Hepatocyte (in vitro differentiated cells): ENCODE measurements at regions not wholly inside any gene's neighbourhood (a gene's known extent, or its start where the extent isn't known, plus 50 kb on each side); places are given as distances from the start of the nearest gene placed in this dataset.

Experiments used
- DNase-seq: peaks from one replicate; pipeline ENCODE4 v3.0.0-alpha.2; 2016; ENCODE audit warnings: low spot score
- H2AFZ ChIP-seq: fragments of 200-600 bp; sonication (generic); 2 replicates; pipeline ENCODE4 v1.6.0; 2016; ENCODE audit warnings: antibody characterized with exemption, mild to moderate bottlenecking
- H3K27ac ChIP-seq: fragments of 200-600 bp; sonication (generic); 2 replicates; pipeline ENCODE4 v1.5.1; 2016; ENCODE audit warnings: mild to moderate bottlenecking
- H3K27me3 ChIP-seq: fragments of 200-600 bp; sonication (generic); 2 replicates; pipeline ENCODE4 v1.6.1; 2016
- H3K36me3 ChIP-seq: fragments of 200-600 bp; sonication (generic); replicated peaks from 2 replicates; pipeline ENCODE4 v1.5.1; 2016; ENCODE audit warnings: low read depth; ENCODE audit not compliant: insufficient read depth
- H3K4me1 ChIP-seq: fragments of 200-600 bp; sonication (generic); 2 replicates; pipeline ENCODE4 v1.5.1; 2016; ENCODE audit warnings: mild to moderate bottlenecking, moderate library complexity; ENCODE audit not compliant: insufficient read depth
- H3K4me2 ChIP-seq: fragments of 200-600 bp; sonication (generic); 2 replicates; pipeline ENCODE4 v1.6.0; 2016
- H3K4me3 ChIP-seq: fragments of 200-600 bp; sonication (generic); 2 replicates; pipeline ENCODE4 v1.5.1; 2016; ENCODE audit warnings: mild to moderate bottlenecking
- H3K79me2 ChIP-seq: fragments of 200-600 bp; sonication (generic); 2 replicates; pipeline ENCODE4 v1.6.0; 2017; ENCODE audit warnings: mild to moderate bottlenecking
- H3K9me2 ChIP-seq: fragments of 200-600 bp; sonication (generic); replicated peaks from 2 replicates; pipeline ENCODE4 v1.6.0; 2017; ENCODE audit warnings: mild to moderate bottlenecking; ENCODE audit not compliant: insufficient read depth
- H3K9me3 ChIP-seq: fragments of 200-600 bp; sonication (generic); 2 replicates; pipeline ENCODE4 v1.5.1; 2016; ENCODE audit warnings: low read depth, mild to moderate bottlenecking
- H4K20me1 ChIP-seq: fragments of 200-600 bp; sonication (generic); 2 replicates; pipeline ENCODE4 v1.6.0; 2016; ENCODE audit warnings: mild to moderate bottlenecking; ENCODE audit not compliant: insufficient read depth, poor library complexity, severe bottlenecking
- EZH2 ChIP-seq: fragments of 200-600 bp; sonication (generic); IDR thresholded peaks from 2 replicates; pipeline ENCODE4 v1.6.1; 2016; ENCODE audit warnings: antibody characterized with exemption, mild to moderate bottlenecking, borderline replicate concordance
- EZH2phosphoT487 ChIP-seq: fragments of 200-600 bp; sonication (generic); IDR thresholded peaks from one replicate; pipeline ENCODE4 v1.6.1; 2018; ENCODE audit warnings: antibody characterized with exemption, mild to moderate bottlenecking, low read depth, moderate library complexity; ENCODE audit not compliant: unreplicated experiment, severe bottlenecking
- WGBS: methylation state at CpG from one replicate; pipeline ENCODE4 v1.1.6; 2016; ENCODE audit warnings: low lambda C conversion rate; ENCODE audit errors: missing lambda C conversion rate; 5-methylcytosine and 5-hydroxymethylcytosine counted together
- TF ChIP-seq, protein P1 (sequence below): fragments of 200-600 bp; sonication (generic); IDR thresholded peaks from 2 replicates; pipeline ENCODE4 v1.5.1; 2016; ENCODE audit warnings: antibody characterized with exemption, mild to moderate bottlenecking; ENCODE audit not compliant: poor library complexity

DNA sequence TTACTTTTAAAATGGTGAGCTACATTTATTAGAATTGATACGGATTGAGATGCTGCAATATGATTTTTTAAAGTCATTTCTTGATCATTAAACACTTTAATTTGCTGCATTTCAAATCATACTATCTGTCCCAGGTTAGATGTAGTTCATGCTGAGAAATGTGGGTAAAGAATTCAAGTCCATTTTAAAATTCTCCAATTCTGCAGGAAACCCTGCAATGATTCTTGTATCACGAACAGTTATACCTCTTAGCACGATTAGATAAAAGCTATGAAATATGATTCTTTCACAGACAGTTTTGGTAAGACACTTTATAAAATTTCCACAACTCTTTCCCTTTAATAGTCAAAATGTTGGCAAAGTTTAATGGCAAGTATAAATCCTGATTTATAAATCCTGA lies 693.4 kb downstream of the ADGRL2 start:
- H3K4me3 ChIP-seq, result no peak overlapping the region
- H3K9me2 ChIP-seq, result no peaks in the 10 kb centered on the region
- 46% methylated on average over 3 of the region's 3 CpGs for WGBS

DNA sequence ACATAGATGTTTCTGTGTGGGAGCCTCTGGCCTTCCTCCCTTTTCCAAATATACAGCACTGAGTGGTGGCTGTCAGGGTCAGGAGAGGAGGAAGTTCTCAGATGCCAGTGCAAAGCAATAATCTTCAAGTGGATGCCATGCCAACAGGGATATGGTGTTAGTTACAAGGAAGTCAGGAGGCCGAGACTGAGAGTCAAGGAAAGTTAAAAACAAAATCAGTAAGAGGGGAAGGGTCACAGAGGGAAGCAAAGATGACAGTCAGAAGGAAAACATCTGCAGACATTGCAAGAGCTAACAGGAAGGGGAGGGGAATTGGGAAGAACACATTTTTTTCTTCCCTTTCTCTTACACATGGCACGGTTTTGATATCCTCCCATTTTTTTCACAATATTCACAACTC lies 691.4 kb downstream of the ADGRL2 start:
- Histone ChIP-seq H3K9me2 (no peaks in the 10 kb centered on the region), H4K20me1 (no peaks in the 10 kb centered on the region), H3K4me2 (no peak overlapping the region), H3K27ac (no peak overlapping the region), H3K27me3 (no peaks in the 10 kb centered on the region), H3K79me2 (no peaks in the 10 kb centered on the region), H3K4me1 (peaks cover 6% of the 10 kb centered on the region), H2AFZ (no peak overlapping the region), H3K4me3 (no peak overlapping the region), H3K9me3 (peaks cover 4% of the 10 kb centered on the region), H3K36me3 (no peaks in the 10 kb centered on the region)
- WGBS, result 74% methylated on average over 2 of the region's 2 CpGs
- no peak for DNase-seq
- TF ChIP-seq EZH2, result no peak
- TF ChIP-seq EZH2phosphoT487, result no peak
- TF ChIP-seq, protein P1, sequence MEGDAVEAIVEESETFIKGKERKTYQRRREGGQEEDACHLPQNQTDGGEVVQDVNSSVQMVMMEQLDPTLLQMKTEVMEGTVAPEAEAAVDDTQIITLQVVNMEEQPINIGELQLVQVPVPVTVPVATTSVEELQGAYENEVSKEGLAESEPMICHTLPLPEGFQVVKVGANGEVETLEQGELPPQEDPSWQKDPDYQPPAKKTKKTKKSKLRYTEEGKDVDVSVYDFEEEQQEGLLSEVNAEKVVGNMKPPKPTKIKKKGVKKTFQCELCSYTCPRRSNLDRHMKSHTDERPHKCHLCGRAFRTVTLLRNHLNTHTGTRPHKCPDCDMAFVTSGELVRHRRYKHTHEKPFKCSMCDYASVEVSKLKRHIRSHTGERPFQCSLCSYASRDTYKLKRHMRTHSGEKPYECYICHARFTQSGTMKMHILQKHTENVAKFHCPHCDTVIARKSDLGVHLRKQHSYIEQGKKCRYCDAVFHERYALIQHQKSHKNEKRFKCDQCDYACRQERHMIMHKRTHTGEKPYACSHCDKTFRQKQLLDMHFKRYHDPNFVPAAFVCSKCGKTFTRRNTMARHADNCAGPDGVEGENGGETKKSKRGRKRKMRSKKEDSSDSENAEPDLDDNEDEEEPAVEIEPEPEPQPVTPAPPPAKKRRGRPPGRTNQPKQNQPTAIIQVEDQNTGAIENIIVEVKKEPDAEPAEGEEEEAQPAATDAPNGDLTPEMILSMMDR, result no peak

More for the DNA sequence above, 693.4 kb downstream of the ADGRL2 start:
- H3K36me3 ChIP-seq, result no peaks in the 10 kb centered on the region
- no peaks in the 10 kb centered on the region for H4K20me1 ChIP-seq
- no peaks in the 10 kb centered on the region for H3K79me2 ChIP-seq
- TF ChIP-seq EZH2phosphoT487 (no peak), EZH2 (no peak)
- TF ChIP-seq, protein P1, result no peak
- no peak overlapping the region for H3K4me2 ChIP-seq
- no peak overlapping the region for H3K27ac ChIP-seq
- peaks cover 4% of the 10 kb centered on the region for H3K9me3 ChIP-seq
- no peak for DNase-seq
- no peak overlapping the region for H2AFZ ChIP-seq
- H3K27me3 ChIP-seq, result no peaks in the 10 kb centered on the region
- peaks cover 6% of the 10 kb centered on the region for H3K4me1 ChIP-seq

DNA sequence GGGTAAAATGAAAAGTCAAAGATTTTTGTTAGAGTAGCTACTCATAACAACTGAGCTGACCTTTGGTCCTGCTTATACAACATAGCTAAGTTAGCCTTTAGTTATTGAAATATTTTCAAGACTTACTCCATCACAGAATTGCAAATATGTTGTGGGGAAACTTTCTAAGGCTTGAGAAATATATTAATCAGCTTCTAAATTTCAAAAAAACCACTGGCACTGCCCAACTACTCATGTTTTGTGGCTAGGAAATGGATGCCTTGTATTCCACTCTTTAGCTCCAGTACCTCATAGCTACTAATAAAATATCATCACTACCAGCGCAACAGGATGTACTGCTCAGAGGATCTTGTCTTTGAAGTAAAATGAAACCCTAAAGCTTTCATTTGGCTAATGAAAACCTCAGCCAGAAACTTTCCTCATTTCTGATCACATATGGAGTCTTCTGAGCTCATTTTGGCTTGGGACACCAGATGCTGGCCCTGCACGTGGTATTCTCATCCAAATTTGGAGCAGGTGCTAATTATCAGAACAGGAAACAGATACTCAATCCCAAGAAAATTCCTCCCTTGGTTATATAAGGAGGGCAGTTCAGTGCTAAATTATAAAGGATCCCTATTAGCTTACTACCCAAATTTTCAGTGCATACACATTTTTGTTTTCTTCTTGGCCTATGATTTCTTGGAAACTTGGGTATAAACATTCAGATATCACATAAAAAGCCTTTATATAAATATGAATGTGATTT lies 690.7 kb downstream of the ADGRL2 start:
- peaks cover 6% of the 10 kb centered on the region for H3K4me1 ChIP-seq
- H3K79me2 ChIP-seq, result no peaks in the 10 kb centered on the region
- H3K4me2 ChIP-seq, result no peak overlapping the region
- no peak for DNase-seq
- peaks cover 4% of the 10 kb centered on the region for H3K9me3 ChIP-seq
- no peaks in the 10 kb centered on the region for H4K20me1 ChIP-seq
- no peaks in the 10 kb centered on the region for H3K27me3 ChIP-seq
- H3K36me3 ChIP-seq, result no peaks in the 10 kb centered on the region
- H2AFZ ChIP-seq, result no peak overlapping the region
- no peak overlapping the region for H3K27ac ChIP-seq
- no peaks in the 10 kb centered on the region for H3K9me2 ChIP-seq
- TF ChIP-seq EZH2, result no peak
- no peak overlapping the region for H3K4me3 ChIP-seq
- 50% methylated on average over 2 of the region's 2 CpGs for WGBS

DNA sequence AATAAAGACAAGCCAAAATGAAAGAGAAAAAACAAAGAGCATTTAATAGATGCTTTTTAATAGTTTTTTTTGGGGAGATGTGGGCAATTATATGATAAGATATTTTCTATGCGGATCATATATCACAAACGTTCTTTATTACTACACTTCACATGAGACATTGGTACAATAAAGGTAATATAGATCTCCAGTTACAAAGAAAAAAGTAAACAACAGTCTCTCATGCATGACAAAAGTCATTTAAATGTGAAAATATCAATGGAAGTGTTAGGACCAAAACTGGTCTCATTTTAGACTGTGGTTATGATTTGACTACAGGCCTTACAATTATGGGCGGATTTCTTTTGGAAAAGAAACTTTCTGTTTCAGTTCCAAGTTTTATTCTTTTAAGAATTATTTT lies 687.0 kb downstream of the ADGRL2 start:
- H3K4me1 ChIP-seq, result peaks cover 6% of the 10 kb centered on the region
- no peaks in the 10 kb centered on the region for H3K27me3 ChIP-seq
- no peak overlapping the region for H3K4me3 ChIP-seq
- no peaks in the 10 kb centered on the region for H3K9me2 ChIP-seq
- H4K20me1 ChIP-seq, result no peaks in the 10 kb centered on the region
- TF ChIP-seq EZH2phosphoT487 (no peak), EZH2 (no peak)
- TF ChIP-seq, protein P1, result no peak
- WGBS, result 87% methylated on average over 3 of the region's 3 CpGs
- H3K27ac ChIP-seq, result no peak overlapping the region
- no peak overlapping the region for H2AFZ ChIP-seq
- no peaks in the 10 kb centered on the region for H3K79me2 ChIP-seq
- DNase-seq, result no peak
- no peak overlapping the region for H3K4me2 ChIP-seq
- H3K36me3 ChIP-seq, result no peaks in the 10 kb centered on the region
- no peaks in the 10 kb centered on the region for H3K9me3 ChIP-seq
